IgD-negative memory B cell (primary cell): ENCODE measurements at regions not wholly inside any gene's neighbourhood (a gene's known extent, or its start where the extent isn't known, plus 50 kb on each side); places are given as distances from the start of the nearest gene placed in this dataset.

Experiments used
- H3K27ac Mint-ChIP-seq, 3 donors: one replicate each; pipeline ENCODE4 v1.8.0; 2020 to 2022; ENCODE audit warnings: mild to moderate bottlenecking in 3 of 3, mixed read lengths in 3 of 3, moderate library complexity in 1 of 3
- H3K27me3 Mint-ChIP-seq: one replicate; pipeline ENCODE4 v1.8.0; 2021; ENCODE audit warnings: mixed read lengths
- H3K36me3 Mint-ChIP-seq: one replicate; pipeline ENCODE4 v1.8.0; 2020; ENCODE audit warnings: mild to moderate bottlenecking, mixed read lengths
- H3K4me1 Mint-ChIP-seq, 3 donors: one replicate each; pipeline ENCODE4 v1.8.0; 2020 to 2022; ENCODE audit warnings: mixed read lengths in 3 of 3, mild to moderate bottlenecking in 1 of 3
- H3K4me3 Mint-ChIP-seq, 4 donors: one replicate each; pipeline ENCODE4 v1.8.0; 2020 to 2022; ENCODE audit warnings: mild to moderate bottlenecking in 4 of 4, mixed read lengths in 4 of 4, moderate library complexity in 3 of 4
- H3K9me3 Mint-ChIP-seq, 3 donors: one replicate each; pipeline ENCODE4 v1.8.0; 2020 to 2021; ENCODE audit warnings: mixed read lengths in 3 of 3, mild to moderate bottlenecking in 1 of 3

DNA sequence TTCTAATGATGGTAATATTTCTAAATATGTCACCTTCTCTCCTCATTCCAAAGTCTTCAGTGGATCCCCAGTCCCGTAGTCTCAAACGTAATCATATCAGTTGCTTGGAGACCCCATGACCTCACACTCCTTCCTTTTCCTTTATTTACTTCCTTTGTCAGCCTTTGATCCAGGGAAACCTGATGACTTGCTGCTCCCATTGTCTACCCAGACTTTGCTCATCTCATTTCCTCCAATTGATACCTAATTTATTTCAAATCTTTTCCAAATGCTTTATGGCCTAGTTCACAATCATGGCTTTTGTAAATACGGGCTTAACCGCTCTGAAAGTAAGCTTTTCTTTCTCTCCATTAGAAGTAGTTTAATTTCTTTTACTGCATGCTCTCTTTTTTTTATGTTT lies 402.4 kb upstream of the CYRIA start:
- H3K4me1 Mint-ChIP-seq: no peaks in the 10 kb centered on the region
- H3K27ac Mint-ChIP-seq: no peak overlapping the region
- no peak overlapping the region for H3K4me3 Mint-ChIP-seq
- H3K27me3 Mint-ChIP-seq: no peaks in the 10 kb centered on the region
- peaks cover 4 to 11% (median 4%) of the 10 kb centered on the region in 3 donors for H3K9me3 Mint-ChIP-seq
- H3K36me3 Mint-ChIP-seq: peaks cover 2% of the 10 kb centered on the region

DNA sequence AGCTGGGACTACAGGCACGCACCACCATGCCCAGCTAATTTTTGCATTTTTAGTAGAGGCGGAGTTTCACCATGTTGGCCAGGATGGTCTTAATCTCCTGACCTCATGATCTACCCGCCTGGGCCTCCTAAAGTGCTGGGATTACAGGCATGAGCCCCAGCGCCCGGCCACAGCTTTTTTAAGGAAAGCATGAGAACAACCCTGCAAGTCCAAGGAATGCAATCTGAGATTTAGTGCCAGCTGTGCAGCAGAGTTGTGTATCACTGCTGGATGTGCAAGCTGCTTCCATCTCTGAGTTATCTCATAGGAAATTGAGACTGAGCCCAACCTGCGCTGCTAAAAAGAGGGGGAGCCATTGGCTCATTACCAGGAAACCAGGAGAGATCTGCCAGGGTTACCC lies 399.9 kb upstream of the CYRIA start:
- Mint-ChIP-seq H3K4me1 (no peaks in the 10 kb centered on the region), H3K27ac (no peak overlapping the region), H3K9me3 (no peaks in the 10 kb centered on the region), H3K4me3 (no peak overlapping the region), H3K36me3 (peaks cover 2% of the 10 kb centered on the region), H3K27me3 (no peaks in the 10 kb centered on the region)

DNA sequence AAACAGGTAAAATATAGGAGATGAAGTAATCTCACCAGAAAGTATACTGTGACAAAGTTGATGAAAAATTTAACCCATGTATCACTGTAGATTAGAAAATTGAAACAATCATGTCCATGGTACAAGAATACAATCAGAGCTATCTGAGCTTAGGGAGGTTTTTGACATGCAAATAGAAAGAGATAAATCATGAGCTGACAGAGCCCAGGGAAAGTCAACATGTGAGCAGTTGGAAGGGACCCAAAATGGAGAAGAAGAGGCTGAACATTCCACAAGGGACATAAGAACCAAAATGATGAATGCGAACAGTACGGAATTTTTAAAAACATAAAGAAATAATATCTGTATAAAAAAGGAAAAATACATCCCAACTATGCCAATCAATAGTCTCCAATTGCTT lies 395.4 kb upstream of the CYRIA start:
- no peaks in the 10 kb centered on the region for H3K36me3 Mint-ChIP-seq
- H3K27me3 Mint-ChIP-seq: no peaks in the 10 kb centered on the region
- no peak overlapping the region for H3K4me3 Mint-ChIP-seq
- H3K4me1 Mint-ChIP-seq: peaks cover 8 to 29% (median 24%) of the 10 kb centered on the region in 3 donors
- no peaks in the 10 kb centered on the region for H3K9me3 Mint-ChIP-seq
- H3K27ac Mint-ChIP-seq: no peak overlapping the region

DNA sequence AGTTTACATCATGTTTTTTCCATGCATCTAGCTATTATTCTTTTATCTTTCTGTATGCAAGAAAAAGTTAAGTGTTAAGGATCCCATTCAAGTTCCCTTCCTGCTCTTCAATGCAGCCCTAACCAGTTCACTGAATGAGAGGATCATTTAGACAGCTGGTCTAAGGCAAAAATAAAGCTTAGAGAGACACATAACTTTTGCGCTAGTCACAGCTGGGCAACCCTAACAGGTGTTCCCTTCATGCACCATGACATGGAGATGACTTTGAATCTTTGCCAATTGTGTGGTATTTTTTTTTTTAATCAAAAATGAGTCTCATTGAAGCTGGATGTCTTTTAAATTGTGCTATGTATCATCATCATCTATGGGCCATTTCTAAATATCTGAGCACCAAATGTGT lies 393.8 kb upstream of the CYRIA start:
- Mint-ChIP-seq H3K9me3 (no peaks in the 10 kb centered on the region), H3K27me3 (no peaks in the 10 kb centered on the region), H3K36me3 (no peaks in the 10 kb centered on the region), H3K4me3 (no peak overlapping the region), H3K4me1 (peaks cover 8 to 33% (median 25%) of the 10 kb centered on the region in 3 donors), H3K27ac (no peak overlapping the region)

DNA sequence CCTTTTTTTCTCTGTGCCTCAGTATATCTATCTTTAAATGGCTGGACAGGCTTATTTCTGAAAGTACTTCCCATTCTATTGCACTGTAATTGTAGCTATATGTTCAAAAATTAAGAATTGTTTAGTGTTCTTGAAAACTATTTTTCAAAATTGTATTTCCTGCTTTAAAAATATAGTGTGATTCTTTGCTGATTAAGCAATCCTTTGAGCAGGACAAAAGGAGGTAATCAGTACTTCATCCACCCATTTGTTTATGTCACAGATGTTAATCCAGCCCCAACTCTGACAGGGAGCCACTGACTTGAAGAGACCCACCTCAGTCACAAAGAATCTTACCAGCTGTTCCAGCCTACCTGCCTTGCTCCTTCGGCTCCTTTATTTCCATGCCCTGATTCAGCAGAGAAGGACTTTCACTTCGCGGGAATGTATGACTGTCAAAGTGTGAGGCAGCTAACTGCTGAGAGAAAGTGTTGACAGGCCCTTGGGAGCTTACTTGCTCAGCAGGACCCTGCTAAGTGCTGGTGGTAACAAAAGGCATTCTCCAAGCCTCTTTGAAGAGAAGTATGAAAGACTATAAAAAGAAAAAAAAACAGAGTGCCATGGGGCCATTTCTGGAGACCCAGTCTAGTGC lies 393.3 kb upstream of the CYRIA start:
- Mint-ChIP-seq H3K27me3 (no peaks in the 10 kb centered on the region), H3K4me1 (peaks cover 8 to 33% (median 25%) of the 10 kb centered on the region in 3 donors), H3K9me3 (no peaks in the 10 kb centered on the region), H3K4me3 (no peak overlapping the region), H3K36me3 (no peaks in the 10 kb centered on the region), H3K27ac (peak overlapping the region in 1 of 3 donors; percentile 18)

DNA sequence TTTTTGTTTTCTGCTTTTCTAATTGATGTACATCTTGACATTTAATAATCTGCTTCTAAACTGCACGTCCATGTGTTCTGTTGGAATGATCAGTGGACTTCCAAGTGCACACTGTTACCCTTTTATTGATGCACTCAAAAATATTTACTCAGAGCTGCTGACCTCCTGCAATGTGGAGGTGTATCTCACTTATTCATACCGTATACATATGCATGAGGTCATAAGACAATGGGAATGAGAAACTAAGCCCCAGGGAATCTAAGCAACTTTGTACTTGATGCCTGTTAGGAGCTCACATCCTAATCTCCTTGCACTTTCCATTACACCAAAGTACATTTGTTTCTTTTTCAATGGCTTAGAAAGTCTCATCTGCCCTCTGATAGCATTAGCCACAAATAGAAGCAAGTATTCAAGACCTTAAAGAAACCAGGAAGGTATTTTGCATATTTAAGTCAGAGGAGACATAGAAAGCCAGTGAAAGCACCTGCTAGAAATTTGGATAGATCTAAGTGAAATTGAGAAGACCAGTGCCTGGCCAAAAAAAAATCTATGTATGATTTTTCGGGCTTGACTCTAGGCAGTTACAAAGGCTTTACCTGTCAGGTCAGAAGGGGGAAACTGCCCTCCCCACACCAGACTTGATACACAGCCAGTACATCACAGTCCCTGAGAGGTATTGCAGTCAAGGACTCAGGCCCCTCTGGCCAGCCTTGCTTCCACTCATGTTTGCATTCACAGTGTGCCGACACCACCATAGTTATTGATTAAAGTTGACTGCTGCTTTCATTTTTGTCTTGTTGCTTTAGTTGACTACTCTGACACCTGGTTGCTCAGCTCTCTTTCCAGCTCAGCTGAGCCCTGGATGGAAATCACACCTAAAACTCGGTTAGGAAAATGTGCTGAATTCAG lies 391.7 kb upstream of the CYRIA start:
- H3K27ac Mint-ChIP-seq: no peak overlapping the region
- no peaks in the 10 kb centered on the region for H3K27me3 Mint-ChIP-seq
- H3K9me3 Mint-ChIP-seq: no peaks in the 10 kb centered on the region
- H3K4me1 Mint-ChIP-seq: peaks cover 8 to 33% (median 25%) of the 10 kb centered on the region in 3 donors
- no peaks in the 10 kb centered on the region for H3K36me3 Mint-ChIP-seq
- H3K4me3 Mint-ChIP-seq: no peak overlapping the region

DNA sequence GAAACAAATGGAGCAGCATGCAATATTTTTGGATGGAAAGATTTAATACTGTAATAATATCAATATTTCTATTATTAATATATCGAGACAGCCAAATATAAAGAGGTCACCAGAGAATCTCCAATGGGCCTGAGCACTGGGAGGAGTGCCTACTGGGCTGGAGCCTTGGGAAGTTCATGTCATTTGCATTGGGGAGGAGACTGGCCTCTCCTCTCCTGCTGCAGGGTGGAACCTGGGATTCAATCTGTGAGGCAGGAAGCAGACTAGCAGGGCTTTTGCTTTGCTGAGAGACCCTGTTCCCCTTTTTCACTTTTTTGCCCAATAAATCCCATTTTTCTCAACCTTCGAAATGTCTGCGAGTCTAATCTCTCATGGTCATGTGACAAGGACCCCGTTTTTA lies 390.6 kb upstream of the CYRIA start:
- Mint-ChIP-seq H3K27ac (no peak overlapping the region), H3K9me3 (no peaks in the 10 kb centered on the region), H3K36me3 (no peaks in the 10 kb centered on the region), H3K4me3 (no peak overlapping the region), H3K27me3 (no peaks in the 10 kb centered on the region), H3K4me1 (peaks cover 8 to 33% (median 25%) of the 10 kb centered on the region in 3 donors)

DNA sequence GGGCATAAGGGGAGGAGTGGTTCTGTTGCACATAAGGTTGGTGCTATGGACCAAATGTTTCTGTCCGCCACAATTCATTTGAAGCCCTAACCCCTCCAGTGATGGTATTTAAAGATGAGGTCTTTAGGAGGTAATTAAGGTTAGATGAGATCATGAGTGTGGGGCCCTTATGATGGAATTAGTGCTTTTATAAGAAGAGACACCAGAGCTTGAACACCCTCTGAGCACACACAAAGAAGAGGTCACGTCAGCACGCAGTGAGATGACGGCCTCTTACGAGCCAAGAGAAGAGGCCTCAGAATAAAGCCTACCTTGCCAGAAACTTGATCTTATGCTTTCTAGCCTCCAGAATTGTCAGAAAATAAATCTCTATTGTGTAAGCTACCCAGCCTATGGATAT lies 386.4 kb upstream of the CYRIA start:
- Mint-ChIP-seq H3K27ac (no peak overlapping the region), H3K9me3 (no peaks in the 10 kb centered on the region), H3K4me1 (peaks cover 2 to 11% (median 6%) of the 10 kb centered on the region in 3 donors), H3K4me3 (no peak overlapping the region), H3K27me3 (no peaks in the 10 kb centered on the region), H3K36me3 (no peaks in the 10 kb centered on the region)

DNA sequence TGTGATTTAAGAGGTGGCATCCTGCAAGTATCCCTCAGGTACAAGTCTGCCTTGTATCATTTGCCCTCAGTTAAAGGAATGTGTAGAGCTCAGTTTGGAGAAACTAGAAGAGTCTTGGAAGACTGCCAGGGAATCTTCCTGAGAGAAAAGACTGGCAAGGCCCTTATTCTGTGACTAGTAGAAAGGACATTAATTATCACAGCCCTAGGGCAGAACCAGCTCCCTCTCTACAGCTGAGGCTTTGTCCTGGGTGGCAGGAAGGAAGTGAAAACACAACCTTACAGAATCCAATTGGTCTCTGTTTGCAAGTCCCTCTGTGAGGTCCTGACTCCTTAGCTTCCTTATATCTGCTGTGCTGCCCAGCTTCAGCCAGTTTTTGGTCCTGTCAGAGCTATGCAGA lies 385.9 kb upstream of the CYRIA start:
- H3K4me3 Mint-ChIP-seq: no peak overlapping the region
- H3K27me3 Mint-ChIP-seq: peaks cover 1% of the 10 kb centered on the region
- H3K4me1 Mint-ChIP-seq: peaks cover under 1 to 7% (median 4%) of the 10 kb centered on the region in 3 donors
- no peak overlapping the region for H3K27ac Mint-ChIP-seq
- H3K36me3 Mint-ChIP-seq: no peaks in the 10 kb centered on the region
- no peaks in the 10 kb centered on the region for H3K9me3 Mint-ChIP-seq

DNA sequence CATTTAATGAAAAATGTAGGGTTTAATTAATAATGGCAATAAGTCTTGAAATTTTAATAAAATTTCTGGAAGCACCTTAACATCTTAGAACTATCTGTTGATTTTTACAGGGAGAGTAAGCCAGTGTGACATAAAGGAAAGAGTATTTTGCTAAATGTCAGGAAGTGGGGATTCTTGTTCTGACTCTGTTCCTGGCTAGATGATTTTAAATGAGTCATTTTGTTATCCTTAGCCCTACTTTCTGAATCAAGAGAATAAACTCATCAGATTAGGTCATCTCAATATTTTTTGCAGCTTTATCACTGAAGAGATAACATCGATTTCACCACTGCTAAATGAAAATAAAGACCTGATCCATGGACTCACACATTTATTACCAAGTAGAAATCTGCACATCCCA lies 377.5 kb upstream of the CYRIA start:
- Mint-ChIP-seq H3K27me3 (peaks cover 2% of the 10 kb centered on the region), H3K9me3 (peaks cover 0 to 9% (median 0%) of the 10 kb centered on the region in 3 donors), H3K4me1 (no peaks in the 10 kb centered on the region), H3K36me3 (peaks cover 1% of the 10 kb centered on the region), H3K27ac (no peak overlapping the region), H3K4me3 (no peak overlapping the region)

DNA sequence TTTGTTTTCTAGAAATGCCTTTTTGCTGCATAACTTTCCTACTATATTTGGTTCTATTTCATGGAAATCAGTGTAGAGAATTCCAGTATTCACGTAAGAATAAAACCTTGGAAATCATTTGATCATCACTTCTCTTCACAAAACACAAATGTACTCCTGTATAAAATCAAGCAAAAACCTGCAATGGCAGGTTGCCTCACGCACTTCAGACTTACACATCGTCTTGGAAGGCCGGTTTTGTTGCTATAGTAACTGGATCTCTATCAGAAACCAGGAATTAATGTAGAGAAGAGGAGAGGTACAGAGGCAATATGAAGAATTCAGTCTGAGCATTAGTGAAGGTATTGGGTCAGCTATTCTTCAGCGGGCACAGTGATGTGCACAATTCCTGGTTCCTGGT lies 370.7 kb upstream of the CYRIA start:
- Mint-ChIP-seq H3K27me3 (peaks cover 5% of the 10 kb centered on the region), H3K4me1 (no peaks in the 10 kb centered on the region), H3K27ac (no peak overlapping the region), H3K36me3 (no peaks in the 10 kb centered on the region), H3K9me3 (peaks cover 0 to 4% (median 2%) of the 10 kb centered on the region in 3 donors), H3K4me3 (no peak overlapping the region)

DNA sequence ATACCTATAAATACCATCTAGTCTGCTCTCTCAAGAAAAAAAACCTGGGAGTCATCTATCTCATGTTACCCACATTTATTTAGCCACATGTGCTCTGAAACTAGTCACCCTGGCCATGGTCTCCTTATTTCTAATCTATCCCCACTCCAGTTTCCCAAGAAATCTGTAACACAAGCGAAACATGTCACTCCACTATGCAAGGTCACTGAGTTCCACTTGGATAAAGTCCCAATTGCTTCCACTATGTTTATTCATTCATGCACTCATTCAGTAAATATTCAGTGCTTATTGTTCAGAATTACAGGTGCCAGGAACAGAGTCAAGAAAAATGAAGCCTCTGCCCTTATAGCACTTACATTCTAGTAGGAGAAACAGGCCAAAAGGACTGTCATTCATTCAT lies 369.4 kb upstream of the CYRIA start:
- Mint-ChIP-seq H3K27ac (no peak overlapping the region), H3K27me3 (peaks cover 5% of the 10 kb centered on the region), H3K4me3 (no peak overlapping the region), H3K9me3 (peaks cover 0 to 4% (median 2%) of the 10 kb centered on the region in 3 donors), H3K36me3 (no peaks in the 10 kb centered on the region), H3K4me1 (peaks cover 0 to 1% (median 0%) of the 10 kb centered on the region in 3 donors)

DNA sequence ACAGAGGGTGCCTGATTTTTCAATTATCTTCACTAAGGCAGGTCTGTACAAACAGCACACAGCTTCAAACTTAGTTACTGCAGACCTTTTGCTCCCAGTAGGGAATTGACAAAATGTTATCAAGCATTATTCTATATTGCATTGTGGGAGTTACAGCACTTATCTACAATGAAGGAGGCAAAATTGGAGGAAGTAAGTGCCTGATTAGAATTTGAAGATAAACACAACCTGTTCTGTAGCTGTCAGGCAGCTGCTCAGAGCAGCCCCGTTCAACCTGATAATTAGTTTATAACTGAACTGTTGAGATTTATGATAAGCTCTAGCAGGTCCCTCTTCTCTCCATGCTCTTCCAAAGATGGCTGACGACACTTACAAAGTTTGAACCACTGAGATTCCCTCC lies 364.4 kb upstream of the CYRIA start:
- no peaks in the 10 kb centered on the region for H3K36me3 Mint-ChIP-seq
- peaks cover 0 to 4% (median 2%) of the 10 kb centered on the region in 3 donors for H3K9me3 Mint-ChIP-seq
- peaks cover 0 to 1% (median 0%) of the 10 kb centered on the region in 3 donors for H3K4me1 Mint-ChIP-seq
- no peak overlapping the region for H3K27ac Mint-ChIP-seq
- H3K27me3 Mint-ChIP-seq: peaks cover 5% of the 10 kb centered on the region
- H3K4me3 Mint-ChIP-seq: no peak overlapping the region

DNA sequence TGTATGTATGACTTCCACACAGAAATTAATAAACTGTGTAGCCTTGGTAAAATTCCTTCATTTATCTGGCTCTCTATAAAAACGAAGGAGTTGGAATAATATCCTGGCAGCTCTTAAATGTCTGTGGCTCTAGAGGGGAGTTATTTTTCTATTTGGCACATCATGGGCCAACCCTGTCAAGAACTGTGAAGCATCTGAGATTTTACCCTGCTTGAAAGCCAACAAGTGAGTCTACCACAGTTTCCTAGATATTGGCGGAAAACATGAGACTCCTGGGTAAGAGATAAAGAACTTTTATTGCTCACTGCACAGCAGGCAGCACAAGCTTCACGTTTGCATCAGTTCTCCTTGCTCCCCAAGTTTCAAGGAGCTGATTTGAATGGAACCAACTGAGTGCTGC lies 346.7 kb upstream of the CYRIA start:
- Mint-ChIP-seq H3K4me3 (no peak overlapping the region), H3K9me3 (no peaks in the 10 kb centered on the region), H3K27me3 (no peaks in the 10 kb centered on the region), H3K4me1 (peaks cover 0 to 1% (median 0%) of the 10 kb centered on the region in 3 donors), H3K27ac (no peak overlapping the region), H3K36me3 (peaks cover 1% of the 10 kb centered on the region)

DNA sequence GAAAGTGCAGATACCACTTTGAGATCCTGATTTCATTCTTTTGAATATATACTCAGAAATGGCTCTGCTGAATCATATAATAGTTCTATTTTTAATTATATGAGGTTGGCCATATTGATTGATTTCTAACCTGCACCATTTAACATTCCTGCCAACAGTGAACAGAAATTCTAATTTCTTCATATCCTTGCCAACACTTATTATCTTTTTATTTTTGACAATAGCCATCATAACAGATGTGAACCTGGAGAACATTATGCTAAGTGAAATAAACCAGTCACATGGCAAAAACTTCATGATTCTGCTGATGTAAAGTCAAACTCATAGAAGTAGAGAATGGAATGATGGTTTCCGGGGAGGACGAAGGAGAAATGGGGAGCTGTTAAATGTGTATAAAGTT lies 344.5 kb upstream of the CYRIA start:
- no peaks in the 10 kb centered on the region for H3K27me3 Mint-ChIP-seq
- no peak overlapping the region for H3K27ac Mint-ChIP-seq
- no peaks in the 10 kb centered on the region for H3K9me3 Mint-ChIP-seq
- peaks cover 1% of the 10 kb centered on the region for H3K36me3 Mint-ChIP-seq
- no peak overlapping the region for H3K4me3 Mint-ChIP-seq
- H3K4me1 Mint-ChIP-seq: peaks cover 0 to 1% (median 0%) of the 10 kb centered on the region in 3 donors

DNA sequence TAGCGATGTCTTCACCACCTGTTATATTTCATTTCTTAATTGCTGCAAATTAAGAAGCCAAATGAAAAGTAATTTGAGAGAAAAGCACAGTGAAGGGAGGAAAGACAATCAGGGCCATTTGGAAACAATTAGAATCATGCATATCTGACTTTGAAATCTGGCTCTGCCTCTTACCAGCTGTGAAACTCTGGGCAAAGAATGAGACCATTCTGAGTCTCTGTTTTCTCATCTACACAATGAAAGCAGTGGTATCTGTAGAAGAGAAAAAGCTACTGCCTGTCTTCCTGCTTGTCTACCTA lies 334.5 kb upstream of the CYRIA start:
- H3K36me3 Mint-ChIP-seq: peaks cover 2% of the 10 kb centered on the region
- no peak overlapping the region for H3K27ac Mint-ChIP-seq
- no peaks in the 10 kb centered on the region for H3K27me3 Mint-ChIP-seq
- H3K4me3 Mint-ChIP-seq: no peak overlapping the region
- H3K4me1 Mint-ChIP-seq: no peaks in the 10 kb centered on the region
- peaks cover 4 to 14% (median 7%) of the 10 kb centered on the region in 3 donors for H3K9me3 Mint-ChIP-seq
